Panc1 (cell line): ENCODE measurements at regions not wholly inside any gene's neighbourhood (a gene's known extent, or its start where the extent isn't known, plus 50 kb on each side); places are given as distances from the start of the nearest gene placed in this dataset.

ENCODE experiments used
- POLR2AphosphoS5 ChIP-seq: IDR thresholded peaks from 2 replicates; pipeline ENCODE4 v1.6.1; 2012; ENCODE audit warnings: mild to moderate bottlenecking, low read depth, low read length, moderate library complexity
- SIN3A ChIP-seq: IDR thresholded peaks from 2 replicates; pipeline ENCODE4 v1.6.1; 2012; ENCODE audit warnings: low read depth, mild to moderate bottlenecking, low read length, moderate library complexity, borderline replicate concordance; ENCODE audit not compliant: insufficient read depth
- TCF7L2 ChIP-seq: IDR thresholded peaks from 2 replicates; pipeline ENCODE4 v1.6.1; 2011; ENCODE audit warnings: mild to moderate bottlenecking, low read depth, low read length, inconsistent platforms
- TF ChIP-seq, protein P1 (sequence below): fragments of 450-650 bp; IDR thresholded peaks from 2 replicates; pipeline ENCODE4 v1.5.1; 2017; ENCODE audit warnings: mild to moderate bottlenecking
- TF ChIP-seq, protein P2 (sequence below), 2 experiments: IDR thresholded peaks; 2 replicates each; pipeline ENCODE4 v1.6.1; 2011 to 2012; ENCODE audit warnings: low read depth in 2 of 2, control low read depth in 1 of 2, low read length in 1 of 2, mild to moderate bottlenecking in 1 of 2, moderate library complexity in 1 of 2; ENCODE audit not compliant: insufficient read depth in 1 of 2

GRCh38 chr5:67417839-67418238, 221.2 kb upstream of the CD180 start:
- TF ChIP-seq, protein P1, sequence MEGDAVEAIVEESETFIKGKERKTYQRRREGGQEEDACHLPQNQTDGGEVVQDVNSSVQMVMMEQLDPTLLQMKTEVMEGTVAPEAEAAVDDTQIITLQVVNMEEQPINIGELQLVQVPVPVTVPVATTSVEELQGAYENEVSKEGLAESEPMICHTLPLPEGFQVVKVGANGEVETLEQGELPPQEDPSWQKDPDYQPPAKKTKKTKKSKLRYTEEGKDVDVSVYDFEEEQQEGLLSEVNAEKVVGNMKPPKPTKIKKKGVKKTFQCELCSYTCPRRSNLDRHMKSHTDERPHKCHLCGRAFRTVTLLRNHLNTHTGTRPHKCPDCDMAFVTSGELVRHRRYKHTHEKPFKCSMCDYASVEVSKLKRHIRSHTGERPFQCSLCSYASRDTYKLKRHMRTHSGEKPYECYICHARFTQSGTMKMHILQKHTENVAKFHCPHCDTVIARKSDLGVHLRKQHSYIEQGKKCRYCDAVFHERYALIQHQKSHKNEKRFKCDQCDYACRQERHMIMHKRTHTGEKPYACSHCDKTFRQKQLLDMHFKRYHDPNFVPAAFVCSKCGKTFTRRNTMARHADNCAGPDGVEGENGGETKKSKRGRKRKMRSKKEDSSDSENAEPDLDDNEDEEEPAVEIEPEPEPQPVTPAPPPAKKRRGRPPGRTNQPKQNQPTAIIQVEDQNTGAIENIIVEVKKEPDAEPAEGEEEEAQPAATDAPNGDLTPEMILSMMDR: no peak
- TF ChIP-seq TCF7L2: no peak
- no peak for TF ChIP-seq SIN3A
- TF ChIP-seq, protein P2, sequence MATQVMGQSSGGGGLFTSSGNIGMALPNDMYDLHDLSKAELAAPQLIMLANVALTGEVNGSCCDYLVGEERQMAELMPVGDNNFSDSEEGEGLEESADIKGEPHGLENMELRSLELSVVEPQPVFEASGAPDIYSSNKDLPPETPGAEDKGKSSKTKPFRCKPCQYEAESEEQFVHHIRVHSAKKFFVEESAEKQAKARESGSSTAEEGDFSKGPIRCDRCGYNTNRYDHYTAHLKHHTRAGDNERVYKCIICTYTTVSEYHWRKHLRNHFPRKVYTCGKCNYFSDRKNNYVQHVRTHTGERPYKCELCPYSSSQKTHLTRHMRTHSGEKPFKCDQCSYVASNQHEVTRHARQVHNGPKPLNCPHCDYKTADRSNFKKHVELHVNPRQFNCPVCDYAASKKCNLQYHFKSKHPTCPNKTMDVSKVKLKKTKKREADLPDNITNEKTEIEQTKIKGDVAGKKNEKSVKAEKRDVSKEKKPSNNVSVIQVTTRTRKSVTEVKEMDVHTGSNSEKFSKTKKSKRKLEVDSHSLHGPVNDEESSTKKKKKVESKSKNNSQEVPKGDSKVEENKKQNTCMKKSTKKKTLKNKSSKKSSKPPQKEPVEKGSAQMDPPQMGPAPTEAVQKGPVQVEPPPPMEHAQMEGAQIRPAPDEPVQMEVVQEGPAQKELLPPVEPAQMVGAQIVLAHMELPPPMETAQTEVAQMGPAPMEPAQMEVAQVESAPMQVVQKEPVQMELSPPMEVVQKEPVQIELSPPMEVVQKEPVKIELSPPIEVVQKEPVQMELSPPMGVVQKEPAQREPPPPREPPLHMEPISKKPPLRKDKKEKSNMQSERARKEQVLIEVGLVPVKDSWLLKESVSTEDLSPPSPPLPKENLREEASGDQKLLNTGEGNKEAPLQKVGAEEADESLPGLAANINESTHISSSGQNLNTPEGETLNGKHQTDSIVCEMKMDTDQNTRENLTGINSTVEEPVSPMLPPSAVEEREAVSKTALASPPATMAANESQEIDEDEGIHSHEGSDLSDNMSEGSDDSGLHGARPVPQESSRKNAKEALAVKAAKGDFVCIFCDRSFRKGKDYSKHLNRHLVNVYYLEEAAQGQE (IDR thresholded peaks at IDR 0.05; ENCODE audit: insufficient read depth in 1 of 2, low read depth in 2 of 2, low read length in 1 of 2): no peak
- TF ChIP-seq POLR2AphosphoS5: no peak
